Suppressor macrophage treated with lipopolysaccharide for 4 hours (primary cell): ENCODE measurements at regions not wholly inside any gene's neighbourhood (a gene's known extent, or its start where the extent isn't known, plus 50 kb on each side); places are given as distances from the start of the nearest gene placed in this dataset.
"Not testable (repeated sequence)": the region's sequence is repeated elsewhere in the genome, so short reads cannot be mapped to it uniquely, and the experiment has no call there.

Experiments used
- DNase-seq: peaks from one replicate; pipeline ENCODE4 v3.0.0-alpha.2; 2020

DNA sequence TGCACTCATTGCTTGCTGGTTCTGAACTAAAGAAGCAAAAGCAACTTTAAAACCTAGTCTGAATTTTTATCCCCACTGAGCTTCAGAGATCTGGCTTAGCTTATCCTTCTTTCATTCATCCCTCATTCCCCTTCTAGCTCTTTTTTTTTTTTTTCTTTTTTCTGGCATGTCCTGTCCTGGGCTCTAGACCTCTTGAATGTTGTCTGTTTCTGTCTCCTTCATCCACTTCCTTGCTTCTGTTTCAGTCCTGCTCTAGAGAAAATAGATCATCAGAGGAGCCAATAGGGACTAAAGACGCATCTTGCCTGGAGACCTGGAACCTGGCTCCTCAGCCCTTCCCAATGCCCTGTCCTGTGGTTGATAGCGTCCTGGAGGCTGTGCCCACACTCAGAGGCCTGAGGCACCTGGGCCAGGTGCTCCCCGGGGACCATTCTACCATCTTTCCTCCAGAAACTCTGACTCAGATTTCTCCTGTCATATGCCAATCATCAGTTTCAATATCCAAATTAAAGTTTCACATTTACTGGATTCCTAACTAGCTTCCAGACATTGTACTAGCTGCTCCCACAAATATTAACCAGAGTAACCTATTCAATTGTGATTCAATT, 115.7 kb upstream of the GATB start:
- DNase-seq, result no peak

DNA sequence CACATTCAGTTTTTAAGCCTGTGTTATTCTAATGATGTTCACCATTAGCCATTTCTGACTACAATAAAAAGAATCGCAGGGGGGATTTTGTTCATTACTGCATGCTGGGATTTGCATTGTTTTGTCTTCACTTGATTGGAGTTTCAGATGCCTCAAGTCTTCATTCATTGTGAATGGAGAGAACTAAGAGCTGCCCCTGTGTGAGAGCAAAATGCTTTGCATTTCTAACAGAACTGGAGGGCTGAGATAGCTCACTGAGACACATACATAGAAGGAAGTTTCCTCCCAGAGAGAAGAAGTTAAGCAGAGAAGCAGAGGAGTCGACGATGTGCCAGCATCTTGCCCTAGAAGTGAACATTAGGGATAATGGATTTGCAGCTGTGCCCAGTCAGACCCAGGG, 113.5 kb upstream of the GATB start:
- DNase-seq, result no peak

DNA sequence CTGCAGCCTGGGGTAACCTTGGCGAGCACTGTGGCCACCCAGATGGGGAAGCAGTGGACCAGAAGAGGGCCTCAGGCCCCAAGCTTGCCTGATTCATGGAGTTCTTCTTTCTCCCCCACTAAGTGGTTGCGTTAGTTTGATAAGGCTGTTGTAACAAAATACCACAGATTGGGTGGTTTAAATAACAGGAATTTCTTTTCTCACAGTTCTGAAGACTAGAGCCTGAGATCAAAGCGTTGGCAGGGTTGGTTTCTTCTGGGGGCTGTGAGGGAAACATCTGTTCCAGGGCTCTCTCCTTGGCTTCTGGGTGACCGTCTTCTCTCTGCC, 105.7 kb upstream of the GATB start:
- peak; percentile 61 for DNase-seq

DNA sequence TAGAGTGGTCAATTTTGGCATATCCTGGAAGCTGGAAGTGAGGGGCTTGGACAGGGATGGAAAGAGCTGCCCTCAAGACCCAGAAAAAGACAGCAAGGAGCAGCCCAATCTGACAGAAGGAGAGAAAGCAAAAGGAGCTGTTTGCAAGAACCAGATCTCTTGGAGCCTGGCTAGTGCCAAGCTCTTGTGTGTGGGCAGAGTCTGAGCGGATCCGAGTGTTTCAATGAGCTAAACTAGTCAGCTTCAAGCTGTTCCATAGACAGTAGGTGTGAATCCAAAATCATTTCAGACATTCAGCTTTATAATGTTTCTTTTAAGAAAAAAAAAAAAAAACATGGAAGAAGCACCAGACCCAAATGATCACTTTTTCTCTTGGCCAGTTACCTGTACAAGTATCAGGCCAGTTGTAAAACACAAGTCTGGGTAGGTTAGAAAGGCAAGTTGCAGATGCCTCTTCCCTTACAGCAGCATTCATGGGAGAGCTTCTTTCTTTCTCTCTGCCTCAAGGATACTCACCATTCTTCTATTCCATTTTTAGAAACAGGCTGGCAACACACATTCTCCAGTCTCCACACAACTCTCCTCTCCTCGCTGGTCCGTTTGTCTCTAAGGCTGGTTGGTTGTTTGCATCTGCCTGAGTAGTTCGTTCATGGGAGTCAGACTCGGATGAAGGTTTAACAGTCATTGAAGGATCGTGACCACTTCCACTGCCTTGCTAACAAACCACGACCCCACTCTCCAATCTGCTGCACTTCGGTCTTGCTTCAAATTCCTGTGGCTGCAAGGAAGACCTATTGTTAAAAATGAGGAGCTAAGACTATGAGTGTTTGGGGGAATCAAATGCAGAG, 105.2 kb upstream of the GATB start:
- peak; percentile 14 for DNase-seq

DNA sequence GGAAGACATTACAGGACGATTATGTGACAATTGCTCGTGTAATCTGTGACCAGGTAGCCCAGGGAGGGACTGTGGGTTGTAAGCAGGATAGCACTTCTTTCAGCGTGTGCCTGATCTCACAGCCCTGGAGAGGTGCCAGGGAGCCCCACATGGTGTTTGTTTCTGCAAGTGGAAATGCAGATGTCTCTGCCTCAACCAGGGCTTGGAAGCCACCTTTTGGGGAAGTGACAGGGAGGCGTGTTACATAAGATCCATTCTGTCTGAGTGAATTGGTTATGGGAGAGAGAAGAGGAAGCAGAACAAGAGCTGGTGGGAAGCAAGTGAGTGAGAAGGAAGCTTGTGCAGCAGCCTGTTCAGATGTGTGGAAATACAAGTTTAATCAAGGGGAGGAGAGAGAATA, 104.5 kb upstream of the GATB start:
- peak; percentile 93 for DNase-seq

DNA sequence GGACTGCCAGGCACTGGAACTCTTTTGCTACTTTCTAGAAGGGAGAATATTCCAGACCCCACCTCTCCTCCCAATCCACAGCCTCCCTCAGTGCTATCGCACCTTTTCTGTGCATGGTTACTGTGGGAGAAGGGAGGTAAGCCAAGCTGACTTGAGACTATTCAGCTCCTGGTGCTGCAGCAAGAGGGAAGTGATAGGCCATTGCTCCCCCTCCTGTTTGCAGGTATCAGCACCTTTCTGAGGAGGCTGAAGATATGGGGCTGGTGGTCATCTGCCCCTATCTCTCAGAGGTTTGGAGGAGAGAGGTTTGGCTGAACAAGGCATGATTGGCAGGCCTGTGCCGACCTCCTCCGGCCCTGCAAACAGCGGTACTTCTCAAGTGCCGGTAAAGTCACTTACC, 103.3 kb upstream of the GATB start:
- no peak for DNase-seq

DNA sequence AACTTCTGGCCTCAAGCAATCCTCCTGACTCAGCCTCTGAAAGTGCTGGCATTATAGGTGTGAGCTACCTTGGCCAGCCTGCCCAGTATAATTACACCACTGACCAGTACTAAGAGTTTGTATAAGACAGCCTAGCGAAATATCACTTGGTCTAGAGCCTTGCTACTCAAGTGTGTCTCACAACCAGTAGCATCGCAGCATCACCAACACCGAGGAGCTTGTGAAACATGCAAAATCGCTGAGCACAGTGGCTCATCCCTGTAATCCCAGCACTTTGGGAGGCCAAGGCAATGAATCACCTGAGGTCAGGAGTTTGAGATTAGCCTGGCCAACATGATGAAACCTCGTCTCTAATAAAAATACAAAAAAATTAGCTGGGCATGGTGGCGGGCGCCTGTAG, 102.0 kb upstream of the GATB start:
- DNase-seq, result no peak

DNA sequence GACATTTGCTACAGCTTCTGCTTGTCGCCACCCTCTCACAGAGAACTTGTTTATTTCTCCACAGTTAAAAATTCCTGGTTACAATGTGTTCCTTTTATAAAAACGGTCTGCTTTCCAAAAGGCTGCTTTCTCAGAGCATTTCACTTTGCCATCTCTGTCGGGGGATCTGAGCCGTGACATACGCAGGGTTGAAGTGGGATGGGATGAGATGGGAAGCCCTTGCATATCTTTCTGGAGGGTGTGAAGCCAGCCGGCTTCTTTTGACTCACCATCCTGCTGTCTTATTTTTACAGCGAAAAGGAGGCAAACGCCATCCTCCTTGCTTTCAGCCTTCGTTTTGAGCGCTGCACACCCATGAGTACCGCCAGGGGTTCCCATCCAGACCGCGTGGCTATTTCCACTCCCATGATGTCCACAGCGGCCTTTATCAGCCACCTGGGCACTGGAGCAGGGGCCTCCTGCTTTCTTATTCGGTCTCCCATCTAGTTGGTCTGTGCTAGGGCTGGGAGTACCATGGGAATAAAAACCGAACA, 99.8 kb upstream of the GATB start:
- no peak for DNase-seq

DNA sequence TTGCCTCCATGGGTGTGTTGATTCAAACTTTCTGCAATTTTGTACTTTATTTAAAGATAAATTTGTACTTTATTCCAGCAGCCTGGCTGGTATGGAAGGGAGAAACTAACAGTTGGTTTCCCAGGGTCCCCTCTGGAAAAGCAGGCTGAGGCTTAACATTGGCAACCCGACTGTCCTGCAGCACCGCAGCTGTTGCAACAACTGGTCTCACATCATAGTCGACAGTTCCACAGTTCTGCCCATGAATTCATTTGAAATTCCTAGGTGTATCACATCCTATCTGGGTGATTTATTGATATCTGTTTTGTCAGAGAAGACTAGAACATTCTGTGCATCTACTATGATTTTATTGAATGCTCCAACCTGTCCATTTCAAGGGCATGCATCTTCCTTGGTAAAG, 98.8 kb upstream of the GATB start:
- DNase-seq, result no peak

DNA sequence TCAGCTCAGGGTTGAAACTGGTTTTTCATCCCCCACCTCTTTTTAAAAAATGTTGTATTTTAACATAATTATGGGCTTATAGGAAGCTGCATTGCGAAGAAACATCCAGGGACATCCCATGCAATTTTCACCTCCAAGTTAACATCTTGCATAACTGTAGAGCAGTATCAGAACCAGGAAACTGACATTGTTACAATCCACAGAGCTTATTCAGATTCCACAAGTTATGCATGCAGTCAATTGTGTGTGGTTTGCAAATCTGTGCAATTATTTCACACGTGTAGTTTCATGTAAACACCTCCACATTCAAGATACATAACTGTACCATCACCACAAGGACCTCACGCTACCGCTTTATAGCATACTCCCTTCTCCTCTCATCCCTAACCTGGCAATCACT, 97.5 kb upstream of the GATB start:
- DNase-seq, result no peak

DNA sequence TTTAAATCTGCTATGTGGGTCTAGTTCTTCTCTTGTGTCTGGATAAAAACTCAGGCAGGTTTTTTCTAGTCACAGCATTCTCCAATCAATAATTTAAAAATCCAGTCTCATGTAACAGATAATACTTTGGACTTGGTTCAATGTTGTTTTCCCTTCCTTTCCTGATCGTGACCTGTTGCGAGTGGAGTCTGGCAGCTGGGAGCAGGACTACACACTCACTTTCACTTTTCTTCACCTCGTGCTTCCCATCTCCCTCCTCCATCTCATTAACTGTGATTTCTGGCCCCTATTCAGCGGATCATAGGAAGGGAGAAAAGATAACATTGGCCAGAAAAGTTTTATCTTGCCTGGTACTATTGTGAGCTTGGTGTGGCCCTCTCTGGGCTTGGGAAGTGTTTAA, 96.6 kb upstream of the GATB start:
- no peak for DNase-seq

DNA sequence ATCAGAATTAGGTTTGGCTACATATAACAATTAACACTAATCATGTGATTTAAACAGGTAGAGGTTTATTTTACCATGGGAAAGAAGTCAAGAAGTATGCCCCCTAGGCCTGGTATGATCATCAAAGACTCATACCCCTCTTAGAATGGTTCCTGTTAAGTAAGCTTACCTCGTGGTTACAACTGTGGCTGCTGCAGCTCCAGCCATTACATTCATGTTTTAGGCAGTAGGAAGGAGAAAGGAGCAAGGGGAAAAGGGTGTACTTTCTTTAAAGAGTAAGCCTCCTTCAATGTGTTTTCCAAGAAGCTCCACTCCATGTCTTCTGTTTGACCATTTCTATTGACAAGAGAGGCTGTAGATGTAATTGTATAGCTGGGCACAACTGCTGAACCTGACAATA, 94.9 kb upstream of the GATB start:
- DNase-seq, result no peak

DNA sequence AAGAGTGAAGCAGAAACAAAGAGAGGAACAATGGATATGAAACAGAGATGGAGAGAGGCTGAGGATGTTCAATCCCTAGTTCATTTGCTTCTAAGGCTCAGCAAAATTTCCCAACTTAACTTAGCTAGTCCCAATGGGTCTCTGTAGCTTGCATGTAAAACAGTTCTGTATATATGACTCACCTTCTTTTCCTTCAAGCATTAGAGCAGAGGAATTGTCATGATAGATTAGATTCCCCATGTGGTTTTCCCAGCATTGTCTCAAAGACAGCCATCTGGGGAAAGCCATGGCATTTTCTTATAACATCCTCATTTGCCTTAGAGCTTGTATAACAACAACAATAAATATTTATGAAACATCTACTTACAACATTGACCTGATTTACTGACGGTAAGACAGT, 93.9 kb upstream of the GATB start:
- DNase-seq, result peak; percentile 25

DNA sequence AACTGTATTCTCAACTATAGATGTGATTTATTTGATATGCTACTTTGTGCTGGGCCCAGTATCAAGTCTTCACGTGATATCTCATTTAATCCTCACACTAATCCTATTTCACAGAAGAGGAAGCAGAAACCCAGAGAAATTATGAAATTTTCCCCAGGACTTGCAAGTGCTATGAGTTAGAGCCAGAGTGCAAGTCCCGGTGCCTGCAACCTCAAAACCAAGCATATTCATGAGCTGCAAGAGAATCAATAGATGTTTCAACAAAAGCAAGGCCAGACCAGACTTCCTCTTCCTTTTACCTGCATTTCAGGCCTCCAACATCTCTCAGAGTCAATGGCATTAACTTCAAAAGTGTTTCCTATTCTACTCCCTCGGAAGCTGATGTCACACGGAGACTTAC, 92.2 kb upstream of the GATB start:
- peak; percentile 64 for DNase-seq

DNA sequence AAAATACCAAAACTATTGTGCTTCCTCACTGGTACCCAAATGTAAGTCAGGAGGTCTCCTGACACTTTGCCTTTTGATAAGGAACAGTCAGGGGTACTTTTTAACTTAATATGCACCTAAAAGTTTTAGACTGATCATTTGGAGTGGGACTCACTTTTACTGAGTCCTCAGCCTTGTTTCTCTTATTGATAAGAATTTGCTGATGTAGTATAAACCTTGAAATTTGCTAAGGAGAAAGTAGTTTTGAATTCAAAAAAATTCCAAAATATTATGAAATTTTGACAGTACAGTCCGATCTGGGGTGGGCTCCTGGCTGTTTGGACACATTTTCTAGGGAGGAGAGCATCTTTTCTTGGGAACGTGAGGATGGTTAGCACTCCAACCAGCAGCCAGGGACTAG, 91.4 kb upstream of the GATB start:
- DNase-seq, result no peak

DNA sequence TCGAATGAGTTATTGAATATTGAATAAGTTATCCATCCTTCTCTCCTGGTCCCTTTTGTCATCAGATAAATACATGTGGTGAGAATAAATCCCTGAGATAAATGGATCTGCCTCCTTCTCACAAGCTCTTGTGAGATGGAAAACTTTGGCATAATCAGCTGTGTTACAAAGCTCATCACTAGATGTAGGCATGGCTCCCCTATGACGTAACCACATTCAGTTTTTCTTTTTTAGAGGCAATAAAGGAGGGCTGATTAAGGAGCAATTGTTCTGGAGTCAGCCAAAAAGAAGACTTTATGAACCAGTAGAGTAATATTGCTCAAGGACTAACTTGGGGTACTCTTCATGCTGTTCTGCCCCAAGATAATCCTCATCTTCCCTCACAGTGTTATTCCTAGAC, 90.5 kb upstream of the GATB start:
- no peak for DNase-seq

DNA sequence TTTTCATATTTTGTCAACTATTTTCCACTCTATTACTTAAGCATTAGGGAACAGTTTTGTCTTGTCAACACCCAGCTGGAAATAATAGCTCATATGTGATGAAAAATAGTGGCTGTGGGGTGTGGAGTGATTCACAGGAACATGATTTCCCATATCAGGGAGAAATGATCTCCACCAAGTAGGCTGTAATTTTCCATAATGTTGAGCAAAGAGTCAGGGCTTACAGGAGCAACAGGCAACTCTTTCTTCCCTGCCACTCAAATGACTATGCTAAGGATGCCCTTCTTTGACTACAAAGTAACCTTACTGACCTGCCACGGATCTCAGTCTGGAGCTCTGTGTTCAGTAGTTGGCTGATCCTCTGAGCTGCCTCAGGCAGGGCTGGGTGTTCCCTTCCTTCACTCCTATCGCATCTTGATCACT, 90.0 kb upstream of the GATB start:
- peak; percentile 23 for DNase-seq

DNA sequence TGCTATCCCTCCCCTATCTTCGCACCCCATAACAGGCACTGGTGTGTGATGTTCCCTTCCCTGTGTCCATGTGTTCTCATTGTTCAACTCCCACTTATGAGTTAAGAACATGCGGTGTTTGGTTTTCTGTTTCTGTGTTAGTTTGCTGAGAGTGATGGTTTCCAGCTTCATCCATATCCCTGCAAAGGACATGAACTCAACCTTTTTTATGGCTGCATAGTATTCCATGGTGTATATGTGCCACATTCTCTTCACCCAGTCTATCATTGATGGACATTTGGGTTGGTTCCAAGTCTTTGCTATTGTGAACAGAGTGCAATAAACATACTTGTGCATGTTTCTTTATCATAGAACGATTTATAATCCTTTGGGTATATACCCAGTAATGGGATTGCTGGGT, 84.7 kb upstream of the GATB start:
- DNase-seq, result not testable (repeated sequence)

DNA sequence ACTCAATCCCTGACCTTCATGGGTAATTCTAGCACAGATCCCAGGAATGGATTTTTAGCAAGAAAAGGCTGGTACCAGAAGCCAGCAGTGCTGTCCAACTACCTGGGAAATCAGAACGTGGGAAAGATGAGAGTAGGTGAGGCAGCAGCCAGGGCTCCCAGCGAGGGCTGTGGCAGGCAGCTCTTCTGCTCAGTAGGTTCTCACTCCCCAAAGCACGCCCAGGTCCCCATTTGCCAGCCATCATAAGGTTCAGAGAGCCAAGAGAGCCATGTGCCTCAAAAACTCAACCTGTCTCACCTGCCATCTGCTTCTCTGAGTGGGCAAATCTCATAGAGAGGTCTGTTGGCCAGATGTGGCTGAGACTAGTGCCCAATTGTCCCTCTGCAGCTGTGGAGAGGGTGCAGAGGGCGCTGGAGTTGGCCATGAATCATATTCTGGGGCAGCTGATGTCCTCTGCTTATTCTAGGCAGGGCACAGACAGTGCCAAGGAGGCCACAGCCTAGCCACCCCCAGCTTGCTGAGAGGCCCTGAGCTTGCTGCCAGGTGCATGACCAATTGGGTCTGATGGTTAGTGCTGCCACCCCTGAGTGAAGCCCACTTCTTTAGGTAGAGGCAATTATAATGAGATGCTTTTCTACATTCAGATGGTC, 81.7 kb upstream of the GATB start:
- no peak for DNase-seq

DNA sequence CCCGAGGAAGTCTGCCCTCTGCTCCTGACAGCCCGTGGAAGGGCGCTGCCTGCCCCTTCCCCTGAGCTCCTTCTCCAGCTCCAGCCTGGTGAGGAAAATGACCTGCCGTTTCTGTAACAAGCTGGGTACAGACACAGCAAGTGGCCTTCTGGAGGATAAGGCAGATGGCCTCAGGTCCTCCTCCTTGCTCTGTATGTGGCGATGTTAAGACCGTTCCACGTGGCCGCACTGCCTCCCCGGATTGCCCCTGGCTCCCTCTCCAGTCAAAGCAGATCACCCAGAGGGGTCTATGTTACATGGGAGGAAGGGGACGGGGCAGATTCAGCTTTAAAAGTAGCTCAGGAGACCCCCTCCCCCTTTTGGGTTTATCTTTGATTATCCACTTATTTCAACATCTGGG, 80.3 kb upstream of the GATB start:
- no peak for DNase-seq

DNA sequence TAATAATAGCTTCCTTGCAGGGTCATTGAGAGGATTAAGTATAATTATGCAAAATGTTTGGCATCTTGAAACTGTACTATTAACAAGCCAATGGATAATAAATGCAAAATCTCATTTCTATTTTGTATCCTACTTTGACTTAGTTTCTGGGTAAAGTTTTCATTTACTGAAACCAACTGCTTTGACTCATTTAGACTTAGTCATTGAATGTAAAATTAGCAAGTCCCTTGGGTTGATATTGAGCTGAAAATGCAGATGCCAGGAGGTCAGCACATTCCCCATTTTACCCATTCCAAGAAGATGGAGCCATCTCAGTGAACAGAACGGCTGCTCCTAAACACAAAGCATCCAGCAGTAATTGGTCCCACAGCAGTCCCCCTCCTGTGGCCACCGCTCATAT, 74.7 kb upstream of the GATB start:
- DNase-seq, result no peak

DNA sequence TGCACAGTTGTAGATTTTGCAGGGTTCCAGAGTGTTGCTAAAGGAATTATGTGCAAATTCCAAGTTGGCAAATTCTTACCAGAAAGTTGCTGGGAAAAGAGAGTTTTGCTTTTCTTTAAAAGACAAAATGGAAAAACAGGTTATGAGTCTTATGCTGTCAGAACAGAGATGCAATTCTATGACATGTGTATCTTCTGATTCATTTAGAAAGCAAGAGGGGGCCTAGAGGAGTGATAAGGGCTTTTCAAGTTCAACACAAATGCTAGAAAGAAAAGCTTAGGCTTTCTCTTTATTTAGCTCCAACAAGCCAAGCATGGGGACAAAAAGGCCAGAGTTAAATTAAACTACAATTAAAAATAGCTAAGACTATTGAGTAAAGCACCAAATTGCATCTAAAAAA, 72.4 kb upstream of the GATB start:
- no peak for DNase-seq

DNA sequence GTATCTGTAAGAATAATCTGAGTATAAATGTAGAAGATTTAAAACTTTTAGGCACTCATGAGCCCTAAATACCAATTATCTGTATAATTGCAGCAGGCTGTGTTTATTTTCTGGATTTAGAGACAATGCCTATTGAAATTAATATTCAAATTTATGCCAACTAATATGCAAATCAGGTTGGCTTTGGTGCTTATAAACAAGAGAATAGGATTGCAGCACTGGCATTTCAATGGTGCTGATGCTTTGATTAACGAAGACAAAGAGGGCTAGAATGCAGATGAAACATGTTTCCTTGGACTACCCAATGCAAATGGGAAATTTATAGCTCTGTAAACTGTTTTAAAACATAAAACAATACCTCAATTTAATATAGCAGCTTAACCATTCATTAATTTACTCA, 70.7 kb upstream of the GATB start:
- DNase-seq, result no peak

DNA sequence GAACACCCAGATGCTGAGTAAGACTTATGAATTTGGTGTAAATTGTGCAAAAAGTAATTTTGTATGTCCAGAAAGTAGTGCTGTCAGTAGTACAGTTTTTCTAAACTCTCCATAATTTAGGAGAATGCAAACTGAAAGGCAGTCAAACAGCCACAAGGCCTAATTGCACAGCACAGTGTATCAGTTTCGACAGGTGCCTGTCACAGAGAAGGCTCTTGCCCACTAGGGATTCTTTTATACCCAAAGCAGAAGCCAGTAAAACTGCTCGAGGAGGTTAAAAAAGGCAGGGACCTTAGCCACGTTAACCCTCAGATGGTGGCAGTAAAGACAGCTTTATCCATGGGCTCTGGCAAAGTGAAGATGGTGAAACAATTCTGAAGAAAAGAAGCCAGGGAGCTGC, 69.4 kb upstream of the GATB start:
- no peak for DNase-seq
